Keratinocyte (primary cell): ENCODE measurements at regions not wholly inside any gene's neighbourhood (a gene's known extent, or its start where the extent isn't known, plus 50 kb on each side); places are given as distances from the start of the nearest gene placed in this dataset.

ENCODE experiments used
- DNase-seq: peaks from one replicate; pipeline ENCODE4 v3.0.0-alpha.2; 2011; ENCODE audit warnings: low read depth, missing footprints, low spot score
- FAIRE-seq: peaks from 2 replicates; lab custom pipeline; 2011; peaks lifted over from hg19 to GRCh38; lab: Jason Lieb, UNC
- H2AFZ ChIP-seq: 2 replicates; pipeline ENCODE4 v1.6.0; 2012; ENCODE audit warnings: low read length, control low read depth, inconsistent platforms; ENCODE audit not compliant: control insufficient read depth
- H3K27ac ChIP-seq: 2 replicates; pipeline ENCODE4 v1.5.1; 2011; ENCODE audit warnings: low read length; ENCODE audit not compliant: control insufficient read depth, insufficient read depth
- H3K27me3 ChIP-seq: 3 replicates; pipeline ENCODE4 v1.6.0; 2011; ENCODE audit warnings: low read length; ENCODE audit not compliant: control insufficient read depth, insufficient read depth; ENCODE audit errors: extremely low read depth
- H3K36me3 ChIP-seq, 2 experiments: 2 replicates in 1 of 2; 3 replicates in 1 of 2; pipeline ENCODE4 v1.5.1; 2011; ENCODE audit warnings: low read length in 2 of 2, mild to moderate bottlenecking in 1 of 2; ENCODE audit not compliant: control insufficient read depth in 2 of 2, insufficient read depth in 2 of 2; ENCODE audit errors: extremely low read depth in 1 of 2
- H3K4me1 ChIP-seq: 3 replicates; pipeline ENCODE4 v1.5.1; 2011; ENCODE audit warnings: low read length; ENCODE audit not compliant: control insufficient read depth, insufficient read depth; ENCODE audit errors: extremely low read depth
- H3K4me2 ChIP-seq: 3 replicates; pipeline ENCODE4 v1.6.0; 2011; ENCODE audit warnings: low read depth, low read length; ENCODE audit not compliant: control insufficient read depth, insufficient read depth; ENCODE audit errors: extremely low read depth
- H3K4me3 ChIP-seq, 3 experiments: fragments of 200-600 bp in 1 of 3; sonication (generic) in 1 of 3; 2 replicates in 2 of 3; 3 replicates in 1 of 3; pipeline ENCODE4 v1.5.1; 2011 to 2016; ENCODE audit warnings: low read length in 3 of 3, mild to moderate bottlenecking in 3 of 3, control low read depth in 2 of 3, inconsistent platforms in 1 of 3, low read depth in 1 of 3, mixed read lengths in 1 of 3, mixed run types in 1 of 3, moderate library complexity in 1 of 3; ENCODE audit not compliant: control insufficient read depth in 2 of 3, insufficient read depth in 2 of 3; ENCODE audit errors: extremely low read depth in 1 of 3
- H3K79me2 ChIP-seq: 2 replicates; pipeline ENCODE4 v1.6.0; 2012; ENCODE audit warnings: low read length; ENCODE audit not compliant: control insufficient read depth, insufficient read depth
- H3K9ac ChIP-seq: 3 replicates; pipeline ENCODE4 v1.6.0; 2011; ENCODE audit warnings: low read length; ENCODE audit not compliant: control insufficient read depth, insufficient read depth; ENCODE audit errors: extremely low read depth
- H3K9me1 ChIP-seq: 3 replicates; pipeline ENCODE4 v1.6.0; 2011; ENCODE audit warnings: low read length; ENCODE audit not compliant: control insufficient read depth, insufficient read depth; ENCODE audit errors: extremely low read depth
- H3K9me3 ChIP-seq: 2 replicates; pipeline ENCODE4 v1.5.1; 2012; ENCODE audit warnings: low read depth, low read length; ENCODE audit not compliant: control insufficient read depth
- H4K20me1 ChIP-seq: 3 replicates; pipeline ENCODE4 v1.6.0; 2011; ENCODE audit warnings: low read length; ENCODE audit not compliant: control insufficient read depth, insufficient read depth; ENCODE audit errors: extremely low read depth
- CTCF ChIP-seq, 3 experiments: IDR thresholded peaks in 1 of 3; conservative IDR thresholded peaks in 1 of 3; optimal IDR thresholded peaks in 1 of 3; 2 replicates in 2 of 3; 3 replicates in 1 of 3; pipeline versions ENCODE3 to v1.5.1; 2011; ENCODE audit warnings: low read length in 3 of 3, mild to moderate bottlenecking in 3 of 3, moderate library complexity in 2 of 3, control low read depth in 1 of 3, inconsistent platforms in 1 of 3; ENCODE audit not compliant: insufficient read depth in 2 of 3; ENCODE audit errors: extremely low read depth in 1 of 3
- EZH2 ChIP-seq: IDR thresholded peaks from one replicate; pipeline ENCODE4 v1.6.1; 2012; ENCODE audit warnings: inconsistent platforms, mild to moderate bottlenecking, low read length, moderate library complexity
- dilution Hi-C: fragments of 300-500 bp; cut with MboI; formaldehyde crosslinking; loops from one replicate; pipeline ENCODE4 v1.7.0; 2020; ENCODE audit warnings: low sequenced_read_pairs; ENCODE audit not compliant: extremely low pct_ligation_motif_present

GRCh38 chr18:38115201-38115600 lies 549.6 kb upstream of the CELF4 start:
- no peaks in the 10 kb centered on the region for H3K79me2 ChIP-seq
- TF ChIP-seq CTCF (optimal IDR thresholded peaks at IDR 0.05 in 1 of 3, IDR thresholded peaks at IDR 0.05 in 1 of 3, conservative IDR thresholded peaks at IDR 0.05 in 1 of 3; ENCODE audit: extremely low read depth in 1 of 3, insufficient read depth in 2 of 3, low read length in 3 of 3) (no peak), EZH2 (no peak)
- FAIRE-seq (peak; percentile 36), DNase-seq (no peak)
- no peak overlapping the region for H3K27ac ChIP-seq
- H4K20me1 ChIP-seq: no peaks in the 10 kb centered on the region
- dilution Hi-C loops: no loop called here
- H3K27me3 ChIP-seq: no peaks in the 10 kb centered on the region
- H3K4me1 ChIP-seq: no peaks in the 10 kb centered on the region
- no peak overlapping the region for H2AFZ ChIP-seq
- no peaks in the 10 kb centered on the region for H3K36me3 ChIP-seq
- no peak overlapping the region for H3K4me2 ChIP-seq
- H3K9ac ChIP-seq: no peak overlapping the region
- no peak overlapping the region for H3K4me3 ChIP-seq
- no peaks in the 10 kb centered on the region for H3K9me1 ChIP-seq
- H3K9me3 ChIP-seq: no peaks in the 10 kb centered on the region

GRCh38 chr18:38087538-38087937 lies 521.9 kb upstream of the CELF4 start:
- Histone ChIP-seq H3K4me1 (no peaks in the 10 kb centered on the region), H4K20me1 (no peaks in the 10 kb centered on the region), H3K36me3 (no peaks in the 10 kb centered on the region), H3K9me3 (no peaks in the 10 kb centered on the region), H3K79me2 (no peaks in the 10 kb centered on the region), H3K9me1 (no peaks in the 10 kb centered on the region), H2AFZ (no peak overlapping the region), H3K27me3 (peaks cover 3% of the 10 kb centered on the region), H3K27ac (no peak overlapping the region), H3K9ac (no peak overlapping the region), H3K4me3 (no peak overlapping the region), H3K4me2 (no peak overlapping the region)
- dilution Hi-C loops: no loop called here
- FAIRE-seq: no peak
- no peak for DNase-seq
- TF ChIP-seq CTCF (optimal IDR thresholded peaks at IDR 0.05 in 1 of 3, IDR thresholded peaks at IDR 0.05 in 1 of 3, conservative IDR thresholded peaks at IDR 0.05 in 1 of 3; ENCODE audit: extremely low read depth in 1 of 3, insufficient read depth in 2 of 3, low read length in 3 of 3) (no peak), EZH2 (no peak)
